K562 (cell line): ENCODE measurements at regions not wholly inside any gene's neighbourhood (a gene's known extent, or its start where the extent isn't known, plus 50 kb on each side); places are given as distances from the start of the nearest gene placed in this dataset.

Experiments
- ATAC-seq: fragments of 200-7000 bp; cut with Tn5 transposase; 3 replicates; pipeline ENCODE4 v1.9.1; 2020; ENCODE audit warnings: moderate library complexity
- BruUV-seq: library from RNA; stranded (reverse); fragments of 400-500 nt; replicated peaks from 2 replicates; lab custom pipeline; 2021; lab: Mats Ljungman, UMichigan
- CTCF ChIA-PET: fragments of 300-600 bp; formaldehyde crosslinking; extraction: SDS; loops from one replicate; lab custom pipeline; 2021; ENCODE audit warnings: low intra/inter-chr PET ratio; lab: Yijun Ruan, JAX
- POLR2A ChIA-PET: fragments of 300-600, 350-650 bp; sonication (Branson Sonifier 250); formaldehyde crosslinking; extraction: SDS; loops from one replicate; lab custom pipeline; 2021; ENCODE audit warnings: antibody characterized with exemption, inconsistent platforms; lab: Yijun Ruan, JAX
- DNase-seq, 4 experiments: peaks; one replicate each; pipeline versions ENCODE4 v3.0.0 to v3.0.0-alpha.2; 2011 to 2018; ENCODE audit warnings: low spot score in 3 of 4, mixed read lengths in 3 of 4; ENCODE audit errors: extremely low read depth in 1 of 4
- FAIRE-seq: peaks from 2 replicates; lab custom pipeline; 2011; peaks lifted over from hg19 to GRCh38; lab: Jason Lieb, UNC
- H2AFZ ChIP-seq: 2 replicates; pipeline ENCODE4 v1.6.0; 2011; ENCODE audit warnings: low read depth, low read length, control low read depth, inconsistent platforms
- H3K27ac ChIP-seq: fragments of 200-600 bp; 3 replicates; pipeline ENCODE4 v1.8.0; 2011; ENCODE audit warnings: low read depth, mild to moderate bottlenecking, control low read depth, inconsistent platforms, low read length, moderate library complexity, mixed read lengths; ENCODE audit errors: extremely low read depth
- H3K27me3 ChIP-seq, 2 experiments: fragments of 300-600 bp in 1 of 2; 2 replicates in 1 of 2; 3 replicates in 1 of 2; pipeline versions ENCODE4 v1.6.0 to v1.8.0; 2011; ENCODE audit warnings: inconsistent platforms in 2 of 2, low read length in 2 of 2, mild to moderate bottlenecking in 1 of 2, mixed read lengths in 1 of 2, moderate library complexity in 1 of 2; ENCODE audit not compliant: control insufficient read depth in 2 of 2, insufficient read depth in 2 of 2
- H3K36me3 ChIP-seq: fragments of 300-600 bp; 3 replicates; pipeline ENCODE4 v1.8.0; 2011; ENCODE audit warnings: mild to moderate bottlenecking, low read length, inconsistent platforms; ENCODE audit not compliant: control insufficient read depth, insufficient read depth
- H3K4me1 ChIP-seq, 2 experiments: fragments of 200-600 bp in 1 of 2; replicated peaks in 1 of 2; 2 replicates in 1 of 2; 3 replicates in 1 of 2; pipeline versions ENCODE4 v1.5.1 to v1.8.0; 2011; ENCODE audit warnings: inconsistent platforms in 2 of 2, low read length in 2 of 2, mild to moderate bottlenecking in 1 of 2, mixed read lengths in 1 of 2, moderate library complexity in 1 of 2; ENCODE audit not compliant: control insufficient read depth in 2 of 2, insufficient read depth in 2 of 2
- H3K4me2 ChIP-seq: 2 replicates; pipeline ENCODE4 v1.6.1; 2011; ENCODE audit warnings: low read length, control low read depth, inconsistent platforms, mixed read lengths; ENCODE audit not compliant: insufficient read depth
- H3K4me3 ChIP-seq: fragments of 200-600 bp; sonication (generic), shearing (Covaris generic); 2 replicates; pipeline ENCODE4 v1.5.1; 2016; ENCODE audit warnings: control low read depth, inconsistent platforms
- H3K79me2 ChIP-seq: fragments of 200-600 bp; 3 replicates; pipeline ENCODE4 v1.8.0; 2011; ENCODE audit warnings: low read length, inconsistent platforms; ENCODE audit not compliant: control insufficient read depth, insufficient read depth
- H3K9ac ChIP-seq, 2 experiments: 2 replicates each; pipeline versions ENCODE4 v1.6.0 to v1.6.1; 2011; ENCODE audit warnings: low read depth in 2 of 2, low read length in 2 of 2, control low read depth in 1 of 2, inconsistent platforms in 1 of 2, mild to moderate bottlenecking in 1 of 2, mixed read lengths in 1 of 2; ENCODE audit not compliant: insufficient read depth in 1 of 2
- H3K9me1 ChIP-seq: one replicate; pipeline ENCODE4 v1.6.0; 2011; ENCODE audit warnings: inconsistent platforms, mild to moderate bottlenecking, low read length, moderate library complexity; ENCODE audit not compliant: control insufficient read depth, insufficient read depth
- H3K9me3 ChIP-seq: replicated peaks from 2 replicates; pipeline ENCODE4 v1.5.1; 2011; ENCODE audit warnings: low read depth, low read length, inconsistent platforms; ENCODE audit not compliant: control insufficient read depth, insufficient read depth
- H4K20me1 ChIP-seq: replicated peaks from 2 replicates; pipeline ENCODE4 v1.6.1; 2011; ENCODE audit warnings: low read length, inconsistent platforms, mixed read lengths; ENCODE audit not compliant: control insufficient read depth, insufficient read depth
- ILK ChIP-seq: fragments of 450-650 bp; IDR thresholded peaks from 2 replicates; pipeline ENCODE4 v1.6.1; 2016; ENCODE audit warnings: missing genetic modification characterization, low read depth, mild to moderate bottlenecking, missing compliant biosample characterization, moderate library complexity, borderline replicate concordance
- KLF13 ChIP-seq: fragments of 450-650 bp; IDR thresholded peaks from 2 replicates; pipeline ENCODE4 v1.6.1; 2016; ENCODE audit warnings: missing genetic modification characterization, low read depth, mild to moderate bottlenecking, missing compliant biosample characterization, moderate library complexity, borderline replicate concordance
- MED1 ChIP-seq: sonication (generic); formaldehyde crosslinking; IDR thresholded peaks from 2 replicates; pipeline ENCODE4 v1.8.1; 2023; ENCODE audit warnings: missing genetic modification reagents, borderline replicate concordance
- MEIS2 ChIP-seq: fragments of 450-650 bp; IDR thresholded peaks from 2 replicates; pipeline ENCODE4 v1.6.1; 2014; ENCODE audit warnings: mild to moderate bottlenecking; ENCODE audit not compliant: partially characterized antibody
- MYNN ChIP-seq, 2 experiments: sonication (generic); formaldehyde crosslinking in 1 of 2; IDR thresholded peaks; 2 replicates each; pipeline versions ENCODE4 v1.5.0 to v1.6.1; 2016 to 2020; ENCODE audit warnings: antibody characterized with exemption in 1 of 2, missing genetic modification reagents in 1 of 2
- PTRF ChIP-seq: fragments of 450-650 bp; IDR thresholded peaks from 2 replicates; pipeline ENCODE4 v1.6.1; 2016; ENCODE audit warnings: mild to moderate bottlenecking, missing genetic modification characterization, missing compliant biosample characterization
- RFX1 ChIP-seq: fragments of 450-650 bp; IDR thresholded peaks from 2 replicates; pipeline ENCODE4 v1.6.1; 2016; ENCODE audit warnings: mild to moderate bottlenecking, moderate library complexity
- SMARCC2 ChIP-seq: fragments of 450-650 bp; IDR thresholded peaks from 2 replicates; pipeline ENCODE4 v1.6.1; 2017; ENCODE audit warnings: antibody characterized with exemption, moderate library complexity, mild to moderate bottlenecking, low read depth
- SNAPC5 ChIP-seq: fragments of 250-450 bp; sonication (Bioruptor Pico); IDR thresholded peaks from 2 replicates; pipeline ENCODE4 v1.8.0; 2021; ENCODE audit warnings: moderate library complexity, mild to moderate bottlenecking, inconsistent platforms
- SNRNP70 ChIP-seq: fragments of 200-400 bp; formaldehyde crosslinking; optimal IDR thresholded peaks from 2 replicates; pipeline ENCODE3; 2017; ENCODE audit warnings: low read depth, low read length
- SOX6 ChIP-seq: fragments of 450-650 bp; IDR thresholded peaks from 2 replicates; pipeline ENCODE4 v1.6.1; 2014; ENCODE audit warnings: mild to moderate bottlenecking
- TARDBP ChIP-seq: fragments of 450-650 bp; IDR thresholded peaks from 2 replicates; pipeline ENCODE4 v1.6.1; 2016
- ZNF217 ChIP-seq: sonication (generic); formaldehyde crosslinking; IDR thresholded peaks from 2 replicates; pipeline ENCODE4 v1.8.0; 2022; ENCODE audit warnings: mild to moderate bottlenecking, missing genetic modification reagents
- ZNF75A ChIP-seq: fragments of 450-650 bp; formaldehyde crosslinking; IDR thresholded peaks from 2 replicates; pipeline ENCODE4 v1.4.0; 2020; ENCODE audit warnings: mild to moderate bottlenecking
- ZNF77 ChIP-seq: fragments of 250-450 bp; sonication (Bioruptor Pico); IDR thresholded peaks from 2 replicates; pipeline ENCODE4 v1.5.0; 2020
- WGBS: fragments of 100-300 bp; shearing (Covaris generic); methylation state at CpG from one replicate; pipeline ENCODE4 v1.1.6; 2016; ENCODE audit warnings: low coverage, mixed read lengths; ENCODE audit not compliant: insufficient coverage; ENCODE audit errors: missing lambda C conversion rate; 5-methylcytosine and 5-hydroxymethylcytosine counted together
- in situ Hi-C: fragments of 300-500 bp; cut with MboI; formaldehyde crosslinking; loops from 4 replicates; pipeline ENCODE4 v1.15.0; 2018; ENCODE audit warnings: inconsistent platforms, mixed read lengths
- intact Hi-C: fragments of 100-400 bp; cut with micrococcal nuclease; formaldehyde crosslinking; loops from 2 replicates; pipeline ENCODE4 v1.14.2; 2022
- TF ChIP-seq, protein P1 (sequence below): sonication (generic); IDR thresholded peaks from 2 replicates; pipeline ENCODE4 v1.6.1; 2016
- TF ChIP-seq, protein P2 (sequence below), 2 experiments: fragments of 450-650 bp in 1 of 2; IDR thresholded peaks; 2 replicates each; pipeline ENCODE4 v1.6.1; 2011 to 2017; ENCODE audit warnings: low read depth in 2 of 2, antibody characterized with exemption in 1 of 2, borderline replicate concordance in 1 of 2, low read length in 1 of 2, mild to moderate bottlenecking in 1 of 2, mixed read lengths in 1 of 2; ENCODE audit not compliant: control insufficient read depth in 1 of 2
- TF ChIP-seq, protein P3 (sequence below): fragments of 450-650 bp; conservative IDR thresholded peaks from 2 replicates; pipeline ENCODE4 v1.6.1; 2016; ENCODE audit warnings: missing genetic modification characterization, low read depth, mild to moderate bottlenecking, missing compliant biosample characterization, moderate library complexity

GRCh38 chr20:1761116-1761515, 103.5 kb upstream of the SIRPG start:
- ChIA-PET POLR2A (interaction anchor here (0.7 kb wide), 1 partner anchor 21 kb away, joined by 3 read pairs; no protein-coding TSS in a partner anchor), CTCF (no interaction called here)
- DNase-seq: no peak
- WGBS: 2% methylated on average over 5 of the region's 5 CpGs
- Histone ChIP-seq H3K36me3 (no peaks in the 10 kb centered on the region), H3K4me2 (no peak overlapping the region), H3K9me1 (no peaks in the 10 kb centered on the region), H3K4me3 (no peak overlapping the region), H3K79me2 (no peaks in the 10 kb centered on the region), H3K9me3 (no peaks in the 10 kb centered on the region), H3K27me3 (no peaks in the 10 kb centered on the region; a peak in 1 of 5 replicates), H2AFZ (no peak overlapping the region), H4K20me1 (no peaks in the 10 kb centered on the region), H3K27ac (no peak overlapping the region), H3K9ac (no peak overlapping the region), H3K4me1 (no peaks in the 10 kb centered on the region)
- no peak for FAIRE-seq
- no peak for ATAC-seq
- TF ChIP-seq SMARCC2 (no peak), ZNF75A (CRISPR knock-in tag) (no peak), SNAPC5 (CRISPR knock-in tag) (no peak), MED1 (CRISPR knock-in tag) (no peak), ILK (tag) (no peak), RFX1 (no peak), KLF13 (tag) (no peak), SOX6 (no peak), MYNN (IDR thresholded peaks at IDR 0.05) (no peak), MYNN (CRISPR knock-in tag; IDR thresholded peaks at IDR 0.05) (no peak), ZNF77 (no peak), MEIS2 (no peak), TARDBP (no peak), PTRF (tag) (no peak), ZNF217 (CRISPR knock-in tag) (no peak), SNRNP70 (no peak)
- TF ChIP-seq, protein P1, sequence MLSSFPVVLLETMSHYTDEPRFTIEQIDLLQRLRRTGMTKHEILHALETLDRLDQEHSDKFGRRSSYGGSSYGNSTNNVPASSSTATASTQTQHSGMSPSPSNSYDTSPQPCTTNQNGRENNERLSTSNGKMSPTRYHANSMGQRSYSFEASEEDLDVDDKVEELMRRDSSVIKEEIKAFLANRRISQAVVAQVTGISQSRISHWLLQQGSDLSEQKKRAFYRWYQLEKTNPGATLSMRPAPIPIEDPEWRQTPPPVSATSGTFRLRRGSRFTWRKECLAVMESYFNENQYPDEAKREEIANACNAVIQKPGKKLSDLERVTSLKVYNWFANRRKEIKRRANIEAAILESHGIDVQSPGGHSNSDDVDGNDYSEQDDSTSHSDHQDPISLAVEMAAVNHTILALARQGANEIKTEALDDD: no peak
- TF ChIP-seq, protein P2, sequence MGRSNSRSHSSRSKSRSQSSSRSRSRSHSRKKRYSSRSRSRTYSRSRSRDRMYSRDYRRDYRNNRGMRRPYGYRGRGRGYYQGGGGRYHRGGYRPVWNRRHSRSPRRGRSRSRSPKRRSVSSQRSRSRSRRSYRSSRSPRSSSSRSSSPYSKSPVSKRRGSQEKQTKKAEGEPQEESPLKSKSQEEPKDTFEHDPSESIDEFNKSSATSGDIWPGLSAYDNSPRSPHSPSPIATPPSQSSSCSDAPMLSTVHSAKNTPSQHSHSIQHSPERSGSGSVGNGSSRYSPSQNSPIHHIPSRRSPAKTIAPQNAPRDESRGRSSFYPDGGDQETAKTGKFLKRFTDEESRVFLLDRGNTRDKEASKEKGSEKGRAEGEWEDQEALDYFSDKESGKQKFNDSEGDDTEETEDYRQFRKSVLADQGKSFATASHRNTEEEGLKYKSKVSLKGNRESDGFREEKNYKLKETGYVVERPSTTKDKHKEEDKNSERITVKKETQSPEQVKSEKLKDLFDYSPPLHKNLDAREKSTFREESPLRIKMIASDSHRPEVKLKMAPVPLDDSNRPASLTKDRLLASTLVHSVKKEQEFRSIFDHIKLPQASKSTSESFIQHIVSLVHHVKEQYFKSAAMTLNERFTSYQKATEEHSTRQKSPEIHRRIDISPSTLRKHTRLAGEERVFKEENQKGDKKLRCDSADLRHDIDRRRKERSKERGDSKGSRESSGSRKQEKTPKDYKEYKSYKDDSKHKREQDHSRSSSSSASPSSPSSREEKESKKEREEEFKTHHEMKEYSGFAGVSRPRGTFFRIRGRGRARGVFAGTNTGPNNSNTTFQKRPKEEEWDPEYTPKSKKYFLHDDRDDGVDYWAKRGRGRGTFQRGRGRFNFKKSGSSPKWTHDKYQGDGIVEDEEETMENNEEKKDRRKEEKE (IDR thresholded peaks at IDR 0.05; ENCODE audit: borderline replicate concordance in 1 of 2, control insufficient read depth in 1 of 2, low read depth in 2 of 2, low read length in 1 of 2): no peak
- TF ChIP-seq, protein P3, sequence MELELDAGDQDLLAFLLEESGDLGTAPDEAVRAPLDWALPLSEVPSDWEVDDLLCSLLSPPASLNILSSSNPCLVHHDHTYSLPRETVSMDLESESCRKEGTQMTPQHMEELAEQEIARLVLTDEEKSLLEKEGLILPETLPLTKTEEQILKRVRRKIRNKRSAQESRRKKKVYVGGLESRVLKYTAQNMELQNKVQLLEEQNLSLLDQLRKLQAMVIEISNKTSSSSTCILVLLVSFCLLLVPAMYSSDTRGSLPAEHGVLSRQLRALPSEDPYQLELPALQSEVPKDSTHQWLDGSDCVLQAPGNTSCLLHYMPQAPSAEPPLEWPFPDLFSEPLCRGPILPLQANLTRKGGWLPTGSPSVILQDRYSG (tag): no peak
- in situ Hi-C loops (loop anchor here (25.0 kb wide), 1 partner anchor 249 kb away; no protein-coding TSS in a partner anchor), intact Hi-C loops (loop anchor here (5.0 kb wide), 1 partner anchor 691 kb away; no protein-coding TSS in a partner anchor)
- BruUV-seq: no TSS peak
